GM20000 (cell line): ENCODE measurements at regions not wholly inside any gene's neighbourhood (a gene's known extent, or its start where the extent isn't known, plus 50 kb on each side); places are given as distances from the start of the nearest gene placed in this dataset.

Source experiments
- DNase-seq: peaks from one replicate; pipeline ENCODE4 v3.0.0; 2012; ENCODE audit warnings: low spot score
- CTCF ChIP-seq: IDR thresholded peaks from 2 replicates; pipeline ENCODE4 v1.5.1; 2012; ENCODE audit warnings: mild to moderate bottlenecking, control low read depth; ENCODE audit errors: extremely low read depth, missing control alignments

- DNase-seq = no peak
- no peak for TF ChIP-seq CTCF
These were observed 527.9 kb upstream of the MDFIC2 start for GRCh38 chr3:70840106-70840870.

- no peak for TF ChIP-seq CTCF
- DNase-seq = no peak
These were observed 521.0 kb upstream of the MDFIC2 start for GRCh38 chr3:70833239-70833960.

- DNase-seq = no peak
- TF ChIP-seq CTCF = no peak
These were observed 520.4 kb upstream of the MDFIC2 start for GRCh38 chr3:70832834-70833205.

- no peak for DNase-seq
- TF ChIP-seq CTCF = no peak
These were observed 519.8 kb upstream of the MDFIC2 start for GRCh38 chr3:70832089-70832833.

- no peak for TF ChIP-seq CTCF
- DNase-seq = no peak
These were observed 516.7 kb upstream of the MDFIC2 start for GRCh38 chr3:70829092-70829491.

GRCh38 chr3:70824773-70825172, 512.3 kb upstream of the MDFIC2 start:
- no peak for TF ChIP-seq CTCF
- no peak for DNase-seq

- DNase-seq = no peak
- no peak for TF ChIP-seq CTCF
These were observed 511.6 kb upstream of the MDFIC2 start for GRCh38 chr3:70824078-70824477.
